ENCODE measurements at regions not wholly inside any gene's neighbourhood (a gene's known extent, or its start where the extent isn't known, plus 50 kb on each side); places are given as distances from the start of the nearest gene placed in this dataset.
A peak's percentile ranks its signal among the peaks of the same experiment; 100 is the strongest.

GRCh38 chr15:35309886-35310285 lies 224.8 kb upstream of the NANOGP8 start:
- no peak overlapping the region for H3K27ac Mint-ChIP-seq (ENCODE audit: unreplicated experiment)
- peaks cover 45% of the 10 kb centered on the region for H3K4me1 Mint-ChIP-seq (ENCODE audit: unreplicated experiment)
- H3K27me3 Mint-ChIP-seq (ENCODE audit: unreplicated experiment): no peaks in the 10 kb centered on the region
- no peak overlapping the region for H3K4me3 Mint-ChIP-seq (ENCODE audit: unreplicated experiment)
- H3K36me3 Mint-ChIP-seq (ENCODE audit: unreplicated experiment): peaks cover 2% of the 10 kb centered on the region
- DNase-seq (ENCODE audit: extremely low spot score, unreplicated experiment): no peak
- TF ChIP-seq CTCF (IDR thresholded peaks at IDR 0.05): no peak
- peaks cover 7% of the 10 kb centered on the region for H3K9me3 Mint-ChIP-seq (ENCODE audit: unreplicated experiment)

- no peaks in the 10 kb centered on the region for H3K27me3 Mint-ChIP-seq (ENCODE audit: unreplicated experiment)
- H3K4me3 Mint-ChIP-seq (ENCODE audit: unreplicated experiment): peak overlapping the region; percentile 7
- DNase-seq (ENCODE audit: extremely low spot score, unreplicated experiment): no peak
- no peak for TF ChIP-seq CTCF (IDR thresholded peaks at IDR 0.05)
- H3K36me3 Mint-ChIP-seq (ENCODE audit: unreplicated experiment): peaks cover 2% of the 10 kb centered on the region
- peaks cover 48% of the 10 kb centered on the region for H3K4me1 Mint-ChIP-seq (ENCODE audit: unreplicated experiment)
- H3K9me3 Mint-ChIP-seq (ENCODE audit: unreplicated experiment): peaks cover 6% of the 10 kb centered on the region
- H3K27ac Mint-ChIP-seq (ENCODE audit: unreplicated experiment): peak overlapping the region; percentile 83
Observed at GRCh38 chr15:35308802-35309201, 223.7 kb upstream of the NANOGP8 start.

DNA sequence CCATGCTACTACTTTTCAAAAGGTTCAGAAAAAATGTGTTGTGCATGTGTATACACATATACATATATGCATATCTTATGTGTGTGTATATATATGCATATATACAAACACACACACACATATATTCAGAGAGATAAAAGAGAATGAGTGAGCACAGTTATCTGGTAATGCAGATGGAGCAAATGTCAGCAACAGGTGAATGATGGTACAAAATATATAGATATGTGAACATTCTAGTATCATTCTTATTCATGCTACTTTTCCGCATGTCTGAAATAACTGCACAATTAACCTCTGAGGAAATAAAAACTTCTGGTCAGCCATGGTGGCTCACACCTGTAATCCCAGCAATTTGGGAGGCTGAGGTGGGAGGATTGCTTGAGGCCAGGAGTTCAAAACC lies 222.6 kb upstream of the NANOGP8 start:
- no peak overlapping the region for H3K4me3 Mint-ChIP-seq (ENCODE audit: unreplicated experiment)
- no peak for DNase-seq (ENCODE audit: extremely low spot score, unreplicated experiment)
- H3K9me3 Mint-ChIP-seq (ENCODE audit: unreplicated experiment): no peaks in the 10 kb centered on the region
- no peak for TF ChIP-seq CTCF (IDR thresholded peaks at IDR 0.05)
- peaks cover 2% of the 10 kb centered on the region for H3K36me3 Mint-ChIP-seq (ENCODE audit: unreplicated experiment)
- no peaks in the 10 kb centered on the region for H3K27me3 Mint-ChIP-seq (ENCODE audit: unreplicated experiment)
- no peak overlapping the region for H3K27ac Mint-ChIP-seq (ENCODE audit: unreplicated experiment)
- H3K4me1 Mint-ChIP-seq (ENCODE audit: unreplicated experiment): peaks cover 48% of the 10 kb centered on the region

- peaks cover 2% of the 10 kb centered on the region for H3K36me3 Mint-ChIP-seq (ENCODE audit: unreplicated experiment)
- TF ChIP-seq CTCF (IDR thresholded peaks at IDR 0.05): no peak
- no peak overlapping the region for H3K4me3 Mint-ChIP-seq (ENCODE audit: unreplicated experiment)
- H3K27ac Mint-ChIP-seq (ENCODE audit: unreplicated experiment): peak overlapping the region; percentile 73
- H3K27me3 Mint-ChIP-seq (ENCODE audit: unreplicated experiment): no peaks in the 10 kb centered on the region
- no peaks in the 10 kb centered on the region for H3K9me3 Mint-ChIP-seq (ENCODE audit: unreplicated experiment)
- DNase-seq (ENCODE audit: extremely low spot score, unreplicated experiment): no peak
- peaks cover 48% of the 10 kb centered on the region for H3K4me1 Mint-ChIP-seq (ENCODE audit: unreplicated experiment)
Observed at GRCh38 chr15:35307026-35307425, 221.9 kb upstream of the NANOGP8 start.

- peaks cover 48% of the 10 kb centered on the region for H3K4me1 Mint-ChIP-seq (ENCODE audit: unreplicated experiment)
- H3K4me3 Mint-ChIP-seq (ENCODE audit: unreplicated experiment): no peak overlapping the region
- DNase-seq (ENCODE audit: extremely low spot score, unreplicated experiment): no peak
- TF ChIP-seq CTCF (IDR thresholded peaks at IDR 0.05): no peak
- H3K9me3 Mint-ChIP-seq (ENCODE audit: unreplicated experiment): no peaks in the 10 kb centered on the region
- no peaks in the 10 kb centered on the region for H3K27me3 Mint-ChIP-seq (ENCODE audit: unreplicated experiment)
- peak overlapping the region; percentile 73 for H3K27ac Mint-ChIP-seq (ENCODE audit: unreplicated experiment)
- peaks cover 2% of the 10 kb centered on the region for H3K36me3 Mint-ChIP-seq (ENCODE audit: unreplicated experiment)
Observed at GRCh38 chr15:35306361-35306981, 221.4 kb upstream of the NANOGP8 start.

Data from osteocyte (in vitro differentiated cells).